Activated T-cell treated with anti-CD3 and anti-CD28 coated beads, Interleukin-2, amount 50 U/mL, for 72 hours (primary cell): ENCODE measurements at regions not wholly inside any gene's neighbourhood (a gene's known extent, or its start where the extent isn't known, plus 50 kb on each side); places are given as distances from the start of the nearest gene placed in this dataset.

Source experiments
- ATAC-seq, 2 donors: fragments of 150-1000 bp; cut with Tn5 transposase; replicated peaks in 1 of 2; 2 replicates each; pipeline ENCODE4 v1.10.0; 2021; ENCODE audit warnings: moderate library complexity in 2 of 2, mild to moderate bottlenecking in 1 of 2
- DNase-seq, 2 donors: peaks; one replicate each; pipeline ENCODE4 v3.0.0; 2021 to 2022; ENCODE audit warnings: mixed read lengths in 1 of 2
- H3K27ac Mint-ChIP-seq: one replicate; pipeline ENCODE4 v1.8.0; 2022; ENCODE audit warnings: mild to moderate bottlenecking, moderate library complexity, mixed read lengths
- H3K27me3 Mint-ChIP-seq: one replicate; pipeline ENCODE4 v1.8.0; 2022; ENCODE audit warnings: low read depth, mixed read lengths
- H3K36me3 Mint-ChIP-seq, 2 donors: one replicate each; pipeline ENCODE4 v1.8.0; 2022; ENCODE audit warnings: mixed read lengths in 2 of 2, mild to moderate bottlenecking in 1 of 2; ENCODE audit not compliant: insufficient read depth in 2 of 2
- H3K4me1 Mint-ChIP-seq: one replicate; pipeline ENCODE4 v1.8.0; 2022; ENCODE audit warnings: low read depth, mixed read lengths
- H3K4me3 Mint-ChIP-seq, 2 donors: one replicate each; pipeline ENCODE4 v1.8.0; 2022; ENCODE audit warnings: mild to moderate bottlenecking in 2 of 2, mixed read lengths in 2 of 2, moderate library complexity in 2 of 2
- H3K9me3 Mint-ChIP-seq, 2 donors: one replicate each; pipeline ENCODE4 v1.8.0; 2022; ENCODE audit warnings: mixed read lengths in 2 of 2

GRCh38 chr13:63370101-63370500 lies 1954.5 kb upstream of the PCDH20 start:
- H3K27ac Mint-ChIP-seq: no peak overlapping the region
- H3K27me3 Mint-ChIP-seq: no peaks in the 10 kb centered on the region
- no peaks in the 10 kb centered on the region for H3K4me1 Mint-ChIP-seq
- H3K36me3 Mint-ChIP-seq: peaks cover 0 to 2% of the 10 kb centered on the region in 2 donors
- ATAC-seq: no peak
- no peak for DNase-seq
- peaks cover 1 to 5% of the 10 kb centered on the region in 2 donors for H3K9me3 Mint-ChIP-seq
- H3K4me3 Mint-ChIP-seq: no peak overlapping the region

GRCh38 chr13:63367522-63368198 lies 1952.0 kb upstream of the PCDH20 start:
- no peak overlapping the region for H3K4me3 Mint-ChIP-seq
- H3K27ac Mint-ChIP-seq: no peak overlapping the region
- ATAC-seq (no peak), DNase-seq (no peak)
- peaks cover 1 to 5% of the 10 kb centered on the region in 2 donors for H3K9me3 Mint-ChIP-seq
- no peaks in the 10 kb centered on the region for H3K27me3 Mint-ChIP-seq
- peaks cover 0 to 2% of the 10 kb centered on the region in 2 donors for H3K36me3 Mint-ChIP-seq
- no peaks in the 10 kb centered on the region for H3K4me1 Mint-ChIP-seq

- H3K27ac Mint-ChIP-seq: no peak overlapping the region
- peaks cover 0 to 2% of the 10 kb centered on the region in 2 donors for H3K36me3 Mint-ChIP-seq
- peaks cover 1 to 5% of the 10 kb centered on the region in 2 donors for H3K9me3 Mint-ChIP-seq
- ATAC-seq: no peak
- H3K4me1 Mint-ChIP-seq: no peaks in the 10 kb centered on the region
- no peak overlapping the region for H3K4me3 Mint-ChIP-seq
- DNase-seq: no peak
- H3K27me3 Mint-ChIP-seq: no peaks in the 10 kb centered on the region
Measured at GRCh38 chr13:63364159-63364558, 1948.5 kb upstream of the PCDH20 start.

DNA sequence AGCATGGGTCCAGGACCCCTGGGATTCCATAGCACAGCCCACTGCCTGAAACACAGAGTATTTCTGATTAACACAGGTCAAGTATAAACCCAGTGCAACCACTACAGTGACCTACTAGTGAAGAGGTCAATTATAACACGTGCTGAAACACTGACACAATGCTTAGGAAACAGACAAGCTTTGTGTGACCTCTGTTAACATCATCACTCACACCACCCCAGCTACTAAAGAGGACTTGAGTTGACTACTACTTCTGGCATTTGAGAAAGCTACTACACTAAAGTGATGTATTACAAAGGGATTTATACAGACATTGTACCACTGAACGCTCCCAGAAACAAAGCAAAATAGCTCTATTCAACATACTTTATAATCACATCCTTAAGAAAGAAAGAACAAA lies 1935.9 kb upstream of the PCDH20 start:
- H3K36me3 Mint-ChIP-seq: peaks cover 0 to 4% of the 10 kb centered on the region in 2 donors
- H3K27me3 Mint-ChIP-seq: no peaks in the 10 kb centered on the region
- DNase-seq (no peak), ATAC-seq (no peak)
- H3K27ac Mint-ChIP-seq: no peak overlapping the region
- no peaks in the 10 kb centered on the region for H3K4me1 Mint-ChIP-seq
- H3K4me3 Mint-ChIP-seq: no peak overlapping the region
- H3K9me3 Mint-ChIP-seq: peaks cover 3 to 8% of the 10 kb centered on the region in 2 donors

DNA sequence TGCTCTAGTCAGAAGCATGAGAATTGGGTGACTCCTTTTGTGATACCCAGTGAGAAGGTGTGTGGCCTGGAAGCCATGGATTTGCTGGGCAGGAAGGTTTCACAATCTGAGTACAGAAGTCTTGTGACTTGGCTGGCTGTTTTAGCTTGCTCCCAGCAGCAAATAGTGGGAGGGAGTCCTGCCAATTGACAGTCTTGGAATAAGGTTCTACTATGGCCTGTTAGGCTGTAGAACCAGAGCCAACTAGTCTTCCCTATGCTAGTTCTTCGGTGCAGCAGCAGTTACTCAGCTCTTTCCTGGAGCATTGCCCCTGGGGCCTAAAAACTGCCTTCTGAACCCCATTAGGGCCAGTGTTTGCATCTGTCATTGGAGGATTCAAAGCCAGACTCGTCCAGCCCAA lies 1935.4 kb upstream of the PCDH20 start:
- ATAC-seq: no peak
- Mint-ChIP-seq H3K9me3 (peaks cover 4 to 8% of the 10 kb centered on the region in 2 donors), H3K36me3 (peaks cover 0 to 4% of the 10 kb centered on the region in 2 donors)

DNA sequence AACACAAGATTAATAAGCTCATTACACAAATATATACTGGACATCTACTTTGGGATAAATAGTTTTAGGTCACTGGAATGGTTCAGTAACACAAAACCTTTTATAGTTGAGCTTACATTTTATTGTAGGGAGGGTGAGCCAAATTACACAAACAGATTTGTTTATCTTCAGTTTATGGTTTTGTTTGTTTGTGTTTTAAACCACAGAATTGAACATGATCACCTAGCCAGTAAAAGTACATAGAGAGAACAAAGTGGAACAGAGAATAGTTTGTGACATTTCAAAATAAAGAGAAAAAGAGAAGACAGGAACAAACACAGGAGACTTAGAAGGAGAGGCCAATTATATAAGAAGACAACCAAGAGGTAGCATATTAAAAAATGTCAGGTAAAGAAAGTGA lies 1930.2 kb upstream of the PCDH20 start:
- no peak overlapping the region for H3K4me3 Mint-ChIP-seq
- H3K36me3 Mint-ChIP-seq: peaks cover 0 to 2% of the 10 kb centered on the region in 2 donors
- DNase-seq (no peak), ATAC-seq (no peak)
- H3K27ac Mint-ChIP-seq: no peak overlapping the region
- H3K9me3 Mint-ChIP-seq: peaks cover 5 to 12% of the 10 kb centered on the region in 2 donors
- no peaks in the 10 kb centered on the region for H3K4me1 Mint-ChIP-seq
- H3K27me3 Mint-ChIP-seq: no peaks in the 10 kb centered on the region

More for the DNA sequence above, 1935.4 kb upstream of the PCDH20 start:
- no peak for DNase-seq
- no peak overlapping the region for H3K27ac Mint-ChIP-seq
- H3K4me1 Mint-ChIP-seq: no peaks in the 10 kb centered on the region
- H3K4me3 Mint-ChIP-seq: no peak overlapping the region
- no peaks in the 10 kb centered on the region for H3K27me3 Mint-ChIP-seq

- H3K9me3 Mint-ChIP-seq: peaks cover 5 to 12% of the 10 kb centered on the region in 2 donors
- no peaks in the 10 kb centered on the region for H3K4me1 Mint-ChIP-seq
- peaks cover 0 to 2% of the 10 kb centered on the region in 2 donors for H3K36me3 Mint-ChIP-seq
- H3K4me3 Mint-ChIP-seq: no peak overlapping the region
- DNase-seq (no peak), ATAC-seq (no peak)
- H3K27ac Mint-ChIP-seq: no peak overlapping the region
- H3K27me3 Mint-ChIP-seq: no peaks in the 10 kb centered on the region
Measured at GRCh38 chr13:63344711-63345110, 1929.1 kb upstream of the PCDH20 start.

- Mint-ChIP-seq H3K9me3 (peaks cover 9 to 11% of the 10 kb centered on the region in 2 donors), H3K4me3 (no peak overlapping the region), H3K4me1 (no peaks in the 10 kb centered on the region), H3K27ac (no peak overlapping the region), H3K27me3 (no peaks in the 10 kb centered on the region), H3K36me3 (peaks cover 2 to 5% of the 10 kb centered on the region in 2 donors)
- ATAC-seq (no peak), DNase-seq (no peak)
Measured at GRCh38 chr13:63337921-63338320, 1922.3 kb upstream of the PCDH20 start.

DNA sequence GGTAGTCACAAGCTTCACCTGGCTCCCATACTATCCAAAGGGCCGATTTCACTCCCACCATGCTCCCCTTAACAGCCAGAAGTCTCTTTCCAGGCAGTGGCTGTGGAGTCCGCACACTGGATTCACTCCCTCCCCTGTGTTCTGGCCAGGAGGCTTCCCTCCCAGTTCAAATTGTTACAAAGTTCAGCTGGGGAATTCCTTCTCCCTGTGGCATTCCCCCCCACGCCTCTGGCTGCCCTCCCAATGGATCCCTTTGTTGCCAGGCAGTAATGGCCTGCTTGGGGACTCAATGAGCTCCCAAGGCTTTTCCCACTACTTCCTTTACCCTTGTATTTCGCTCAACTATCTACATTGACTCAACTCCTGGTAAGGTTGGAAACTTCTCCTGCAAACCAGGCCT lies 1921.4 kb upstream of the PCDH20 start:
- H3K4me1 Mint-ChIP-seq: no peaks in the 10 kb centered on the region
- no peak for DNase-seq

DNA sequence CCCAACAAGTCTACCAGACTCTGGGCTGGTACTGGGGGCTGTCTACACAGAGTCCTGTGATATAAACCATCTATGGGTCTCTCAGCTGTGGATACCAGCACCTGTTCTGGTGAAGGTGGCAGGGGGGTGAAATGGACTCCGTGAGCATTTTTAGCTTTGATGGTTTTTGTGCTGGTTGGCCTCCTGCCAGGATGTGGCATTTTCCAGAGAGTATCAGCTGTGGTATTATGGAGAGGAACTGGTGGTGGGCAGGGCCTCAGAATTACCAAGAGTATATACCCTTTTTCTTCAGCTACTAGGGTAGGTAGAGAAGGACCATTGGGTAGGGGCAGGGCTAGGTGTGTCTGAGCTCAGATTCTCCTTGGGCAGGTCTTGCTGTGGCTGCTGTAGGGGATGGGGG lies 1920.9 kb upstream of the PCDH20 start:
- no peak for ATAC-seq
- H3K9me3 Mint-ChIP-seq: peaks cover 9 to 11% of the 10 kb centered on the region in 2 donors
- DNase-seq: no peak
- no peak overlapping the region for H3K27ac Mint-ChIP-seq
- H3K4me3 Mint-ChIP-seq: no peak overlapping the region
- no peaks in the 10 kb centered on the region for H3K27me3 Mint-ChIP-seq
- peaks cover 2 to 5% of the 10 kb centered on the region in 2 donors for H3K36me3 Mint-ChIP-seq
- H3K4me1 Mint-ChIP-seq: no peaks in the 10 kb centered on the region

More for the DNA sequence above, 1921.4 kb upstream of the PCDH20 start:
- Mint-ChIP-seq H3K27ac (no peak overlapping the region), H3K4me3 (no peak overlapping the region), H3K9me3 (peaks cover 9 to 11% of the 10 kb centered on the region in 2 donors), H3K27me3 (no peaks in the 10 kb centered on the region), H3K36me3 (peaks cover 2 to 5% of the 10 kb centered on the region in 2 donors)
- ATAC-seq: no peak

DNA sequence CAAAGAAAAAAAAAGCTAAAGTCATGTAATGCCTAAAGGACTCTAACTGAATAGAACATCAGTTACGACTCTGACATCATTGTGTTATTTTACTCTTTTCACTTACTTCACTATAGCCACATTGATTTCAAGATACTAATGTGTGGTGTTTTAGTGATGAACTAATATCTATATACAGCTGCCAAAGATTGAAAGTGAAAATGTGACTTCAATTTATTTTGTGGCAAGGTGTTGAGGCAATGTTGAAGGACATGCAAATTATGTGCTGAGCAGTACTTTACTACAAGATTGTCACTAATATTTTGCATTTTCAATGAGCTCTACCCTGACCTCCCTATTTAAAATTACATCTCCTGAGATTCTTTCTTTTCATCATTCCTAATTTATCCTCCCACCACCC lies 1911.9 kb upstream of the PCDH20 start:
- Mint-ChIP-seq H3K4me1 (no peaks in the 10 kb centered on the region), H3K36me3 (no peaks in the 10 kb centered on the region)
- no peak for DNase-seq

GRCh38 chr13:63323441-63323840 lies 1907.8 kb upstream of the PCDH20 start:
- H3K36me3 Mint-ChIP-seq: no peaks in the 10 kb centered on the region

More for the DNA sequence above, 1911.9 kb upstream of the PCDH20 start:
- no peak for ATAC-seq
- Mint-ChIP-seq H3K9me3 (peaks cover 4% of the 10 kb centered on the region in 2 donors), H3K4me3 (no peak overlapping the region), H3K27me3 (no peaks in the 10 kb centered on the region), H3K27ac (no peak overlapping the region)

DNA sequence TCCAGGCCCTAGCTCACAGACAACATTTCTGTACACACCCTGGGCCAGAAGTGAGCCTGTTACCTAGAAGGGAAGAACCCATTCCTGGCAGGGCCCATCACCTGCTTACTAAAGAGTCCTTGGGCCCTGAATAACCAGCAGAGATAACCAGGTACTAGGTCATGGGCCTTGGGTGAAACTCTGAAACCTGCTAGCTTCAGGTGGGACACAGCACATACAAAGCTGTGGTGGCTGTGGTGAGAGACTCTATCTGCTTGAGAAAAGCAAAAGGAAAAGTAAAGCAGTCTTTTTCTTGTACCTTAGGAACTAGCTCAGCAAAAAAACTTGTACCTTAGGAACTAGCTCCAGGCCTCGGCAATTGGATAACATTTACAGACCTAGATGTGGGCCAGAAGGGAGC lies 1895.9 kb upstream of the PCDH20 start:
- Mint-ChIP-seq H3K4me3 (no peak overlapping the region), H3K27ac (no peak overlapping the region), H3K36me3 (no peaks in the 10 kb centered on the region), H3K27me3 (no peaks in the 10 kb centered on the region), H3K4me1 (no peaks in the 10 kb centered on the region), H3K9me3 (peaks cover 7 to 10% of the 10 kb centered on the region in 2 donors)
- no peak for DNase-seq
- no peak for ATAC-seq

More at GRCh38 chr13:63323441-63323840, 1907.8 kb upstream of the PCDH20 start:
- no peaks in the 10 kb centered on the region for H3K4me1 Mint-ChIP-seq
- ATAC-seq (no peak), DNase-seq (no peak)
- peaks cover 0 to 3% of the 10 kb centered on the region in 2 donors for H3K9me3 Mint-ChIP-seq
- H3K27me3 Mint-ChIP-seq: no peaks in the 10 kb centered on the region
- no peak overlapping the region for H3K4me3 Mint-ChIP-seq
- H3K27ac Mint-ChIP-seq: no peak overlapping the region
